HG03469 (cell line): ENCODE measurements at regions not wholly inside any gene's neighbourhood (a gene's known extent, or its start where the extent isn't known, plus 50 kb on each side); places are given as distances from the start of the nearest gene placed in this dataset.

Source experiments
- ATAC-seq: cut with Tn5 transposase; IDR thresholded peaks from one replicate; pipeline ENCODE4 v1.9.1; 2021; ENCODE audit warnings: mild to moderate bottlenecking, moderate library complexity, moderate number of reproducible peaks; ENCODE audit not compliant: unreplicated experiment

DNA sequence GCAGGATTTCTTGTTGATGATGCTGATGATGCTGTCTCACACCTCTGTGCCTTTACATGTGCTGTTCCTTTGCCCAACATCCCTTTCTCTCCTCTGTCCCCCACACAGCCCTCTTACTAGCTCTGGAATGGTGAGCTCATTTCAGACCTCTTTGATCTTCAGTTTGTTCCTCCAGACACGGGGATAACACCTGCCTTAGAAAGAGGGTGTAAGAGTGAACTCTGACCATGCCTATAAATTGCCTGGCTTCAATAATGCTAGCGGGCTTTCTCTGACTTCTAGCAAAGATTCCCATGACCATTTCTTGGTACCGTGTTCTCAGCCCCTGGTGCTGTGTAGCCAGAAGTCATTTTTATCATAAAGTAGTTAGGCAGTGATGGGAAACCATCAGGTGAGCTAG is 55.9 kb upstream of the DRD2 start:
- no peak for ATAC-seq

DNA sequence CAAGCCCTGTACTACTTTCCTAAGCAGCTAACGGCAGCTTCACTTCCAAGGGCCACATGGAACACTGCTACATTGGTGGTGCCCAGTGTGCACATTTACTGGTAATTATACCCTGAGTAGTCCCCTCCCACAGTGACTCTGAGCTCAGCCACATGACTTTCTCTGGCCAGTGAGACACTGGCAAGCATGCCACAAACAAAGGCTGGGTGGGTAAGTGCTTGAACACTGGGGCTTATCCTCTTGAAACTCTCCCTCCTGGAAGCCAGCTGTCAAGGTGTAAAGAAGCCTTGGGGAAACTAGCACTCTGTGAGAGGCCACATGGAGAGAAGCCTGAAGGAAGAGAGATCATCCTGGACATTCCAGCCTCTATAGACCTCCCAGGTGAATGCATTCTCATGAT is 54.4 kb upstream of the DRD2 start:
- ATAC-seq, result no peak

DNA sequence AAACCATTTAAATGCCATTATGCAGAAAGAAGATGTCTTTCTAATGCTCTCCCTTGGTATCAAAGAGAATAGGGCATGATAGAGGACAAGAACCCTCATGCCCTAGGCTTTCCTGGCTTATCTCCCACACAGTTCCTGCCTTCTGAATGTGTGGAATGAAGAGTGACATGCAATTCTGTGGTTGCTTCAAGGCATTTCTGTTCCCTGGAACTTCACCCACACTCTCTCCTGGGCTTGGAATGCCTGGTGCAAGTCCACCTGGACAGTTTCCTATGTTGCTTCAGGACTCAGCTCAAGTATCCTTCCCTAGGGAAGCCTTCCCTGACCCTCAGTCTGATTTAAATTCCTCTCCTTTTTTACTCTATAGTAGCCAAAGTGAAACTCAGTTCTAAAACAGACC is 53.8 kb upstream of the DRD2 start:
- no peak for ATAC-seq

DNA sequence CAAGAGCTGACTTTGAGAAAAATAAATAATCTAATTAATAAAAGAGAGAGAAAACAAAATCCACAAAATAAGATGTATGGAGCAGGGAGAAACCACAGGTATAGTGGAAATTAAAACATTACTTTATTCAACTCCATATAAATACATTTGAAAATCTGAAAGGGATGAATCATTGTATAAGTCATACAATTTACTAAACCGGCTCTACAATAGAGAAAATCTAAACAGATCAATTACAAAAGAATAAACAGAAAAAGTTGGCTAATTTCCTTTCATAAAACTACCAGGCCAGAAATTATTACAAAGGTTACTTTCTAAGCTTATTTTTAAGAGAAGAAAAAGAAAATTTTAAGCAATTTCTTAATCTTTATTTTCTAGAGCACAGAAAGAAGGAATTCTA is 51.3 kb upstream of the DRD2 start:
- no peak for ATAC-seq
